Activated naive CD4-positive, alpha-beta T cell treated with anti-CD3 and anti-CD28 coated beads for 36 hours (primary cell): ENCODE measurements at regions not wholly inside any gene's neighbourhood (a gene's known extent, or its start where the extent isn't known, plus 50 kb on each side); places are given as distances from the start of the nearest gene placed in this dataset.

Experiments
- CTCF ChIA-PET: fragments of 350-600 bp; sonication (Branson Sonifier 250); formaldehyde crosslinking; loops from one replicate; lab custom pipeline; 2021; ENCODE audit warnings: antibody characterized with exemption; lab: Charles Lee
- DNase-seq: peaks from one replicate; pipeline ENCODE4 v3.0.0-alpha.2; 2020
- H3K27ac Mint-ChIP-seq: one replicate; pipeline ENCODE4 v1.8.0; 2021; ENCODE audit warnings: mild to moderate bottlenecking, mixed read lengths
- H3K27me3 Mint-ChIP-seq: one replicate; pipeline ENCODE4 v1.8.0; 2021; ENCODE audit warnings: low read depth, mixed read lengths
- H3K36me3 Mint-ChIP-seq: one replicate; pipeline ENCODE4 v1.8.0; 2021; ENCODE audit warnings: low read depth, mixed read lengths
- H3K4me1 Mint-ChIP-seq: one replicate; pipeline ENCODE4 v1.8.0; 2021; ENCODE audit warnings: low read depth, mixed read lengths
- H3K4me3 Mint-ChIP-seq: one replicate; pipeline ENCODE4 v1.8.0; 2021; ENCODE audit warnings: mild to moderate bottlenecking, moderate library complexity, mixed read lengths
- H3K9me3 Mint-ChIP-seq: one replicate; pipeline ENCODE4 v1.8.0; 2021; ENCODE audit warnings: mixed read lengths
- intact Hi-C: fragments of 100-400 bp; cut with micrococcal nuclease; formaldehyde crosslinking; loops from one replicate; pipeline ENCODE4 v1.15.1; 2023

- Mint-ChIP-seq H3K9me3 (no peaks in the 10 kb centered on the region), H3K4me3 (no peak overlapping the region), H3K36me3 (no peaks in the 10 kb centered on the region), H3K27me3 (peaks cover 2% of the 10 kb centered on the region), H3K4me1 (no peaks in the 10 kb centered on the region), H3K27ac (no peak overlapping the region)
- no peak for DNase-seq
- intact Hi-C loops = no loop called here
- CTCF ChIA-PET = interaction anchor here (0.7 to 1.2 kb wide), 2 partner anchors 13 to 235 kb away, joined by 3 read pairs; no protein-coding TSS in a partner anchor
Measured at GRCh38 chr13:36750046-36750445, 69.0 kb upstream of the RFXAP start.

GRCh38 chr13:36750461-36750860 is 68.6 kb upstream of the RFXAP start:
- CTCF ChIA-PET = interaction anchor here (1.2 kb wide), 1 partner anchor 13 kb away, joined by 3 read pairs; no protein-coding TSS in a partner anchor
- H3K27me3 Mint-ChIP-seq = peaks cover 4% of the 10 kb centered on the region
- H3K9me3 Mint-ChIP-seq = no peaks in the 10 kb centered on the region
- H3K36me3 Mint-ChIP-seq = no peaks in the 10 kb centered on the region
- no peak for DNase-seq
- no peaks in the 10 kb centered on the region for H3K4me1 Mint-ChIP-seq
- no peak overlapping the region for H3K27ac Mint-ChIP-seq
- no peak overlapping the region for H3K4me3 Mint-ChIP-seq
- intact Hi-C loops = no loop called here

- H3K4me1 Mint-ChIP-seq = no peaks in the 10 kb centered on the region
- no peak for DNase-seq
- H3K27me3 Mint-ChIP-seq = peaks cover 5% of the 10 kb centered on the region
- no peak overlapping the region for H3K27ac Mint-ChIP-seq
- H3K36me3 Mint-ChIP-seq = no peaks in the 10 kb centered on the region
- intact Hi-C loops = no loop called here
- no peaks in the 10 kb centered on the region for H3K9me3 Mint-ChIP-seq
- CTCF ChIA-PET = interaction anchor here (0.5 kb wide), 1 partner anchor 266 kb away, joined by 4 read pairs; no protein-coding TSS in a partner anchor
- H3K4me3 Mint-ChIP-seq = no peak overlapping the region
Measured at GRCh38 chr13:36750946-36751345, 68.1 kb upstream of the RFXAP start.

DNA sequence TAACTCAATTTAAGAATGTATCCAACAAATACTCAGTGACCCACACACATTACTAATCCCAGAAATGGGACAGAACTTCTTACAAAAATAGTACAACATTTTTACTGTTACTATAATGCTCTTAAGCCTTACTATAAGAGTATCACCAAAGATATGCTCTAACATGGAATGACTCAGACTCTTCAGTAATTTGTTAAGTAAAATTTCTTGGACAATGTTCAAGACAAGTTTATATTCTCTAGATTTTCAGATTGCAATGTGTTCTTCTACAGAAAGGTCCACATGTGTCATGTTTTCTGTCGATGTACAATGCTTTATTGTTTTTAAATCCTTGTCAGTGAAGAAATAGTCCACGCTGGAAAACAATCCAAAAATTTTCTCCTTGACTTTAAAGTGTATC is 66.3 kb upstream of the RFXAP start:
- Mint-ChIP-seq H3K4me3 (no peak overlapping the region), H3K36me3 (no peaks in the 10 kb centered on the region), H3K9me3 (no peaks in the 10 kb centered on the region), H3K4me1 (no peaks in the 10 kb centered on the region), H3K27ac (no peak overlapping the region), H3K27me3 (peaks cover 11% of the 10 kb centered on the region)
- intact Hi-C loops = no loop called here
- CTCF ChIA-PET = no interaction called here
- DNase-seq = no peak

DNA sequence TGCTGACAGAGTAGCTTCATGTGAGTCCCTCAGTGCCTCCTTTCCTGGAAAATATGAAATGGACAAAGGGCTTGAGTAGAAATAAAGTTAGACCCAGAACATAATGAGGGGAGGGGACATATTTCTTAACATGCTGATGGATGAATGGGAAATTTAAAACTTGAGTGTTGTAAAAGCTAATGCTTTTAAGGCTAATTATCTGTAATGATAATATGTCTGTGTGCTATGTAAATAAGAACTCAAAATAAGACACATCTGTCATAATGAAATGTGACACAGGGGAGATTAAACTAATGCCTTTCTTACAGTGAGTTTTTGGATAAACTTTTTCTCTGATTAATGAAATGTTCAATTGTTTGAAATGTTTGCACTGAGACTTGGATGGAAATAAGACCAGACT is 65.8 kb upstream of the RFXAP start:
- Mint-ChIP-seq H3K36me3 (no peaks in the 10 kb centered on the region), H3K4me3 (no peak overlapping the region), H3K9me3 (no peaks in the 10 kb centered on the region), H3K27ac (no peak overlapping the region), H3K27me3 (peaks cover 14% of the 10 kb centered on the region), H3K4me1 (no peaks in the 10 kb centered on the region)
- no peak for DNase-seq
- intact Hi-C loops = no loop called here
- CTCF ChIA-PET = no interaction called here

GRCh38 chr13:36758345-36758744 is 60.7 kb upstream of the RFXAP start:
- CTCF ChIA-PET = interaction anchor here (0.8 kb wide), 1 partner anchor 23 kb away, joined by 3 read pairs; no protein-coding TSS in a partner anchor
- Mint-ChIP-seq H3K9me3 (no peaks in the 10 kb centered on the region), H3K27me3 (peaks cover 28% of the 10 kb centered on the region), H3K4me1 (no peaks in the 10 kb centered on the region), H3K36me3 (no peaks in the 10 kb centered on the region), H3K4me3 (no peak overlapping the region), H3K27ac (no peak overlapping the region)
- DNase-seq = no peak
- intact Hi-C loops = no loop called here

GRCh38 chr13:36763126-36763722 is 55.8 kb upstream of the RFXAP start:
- no peak overlapping the region for H3K27ac Mint-ChIP-seq
- no peaks in the 10 kb centered on the region for H3K36me3 Mint-ChIP-seq
- CTCF ChIA-PET = no interaction called here
- peaks cover 9% of the 10 kb centered on the region for H3K9me3 Mint-ChIP-seq
- H3K4me1 Mint-ChIP-seq = no peaks in the 10 kb centered on the region
- no peak for DNase-seq
- intact Hi-C loops = no loop called here
- peaks cover 28% of the 10 kb centered on the region for H3K27me3 Mint-ChIP-seq
- H3K4me3 Mint-ChIP-seq = no peak overlapping the region

GRCh38 chr13:36764536-36764935 is 54.5 kb upstream of the RFXAP start:
- CTCF ChIA-PET = no interaction called here
- intact Hi-C loops = no loop called here
- Mint-ChIP-seq H3K36me3 (no peaks in the 10 kb centered on the region), H3K27me3 (peaks cover 26% of the 10 kb centered on the region), H3K27ac (no peak overlapping the region), H3K9me3 (peaks cover 9% of the 10 kb centered on the region), H3K4me3 (no peak overlapping the region), H3K4me1 (no peaks in the 10 kb centered on the region)
- no peak for DNase-seq

- Mint-ChIP-seq H3K36me3 (no peaks in the 10 kb centered on the region), H3K4me1 (no peaks in the 10 kb centered on the region), H3K9me3 (peaks cover 9% of the 10 kb centered on the region), H3K27ac (no peak overlapping the region), H3K27me3 (peaks cover 30% of the 10 kb centered on the region), H3K4me3 (no peak overlapping the region)
- DNase-seq = no peak
- CTCF ChIA-PET = no interaction called here
- intact Hi-C loops = no loop called here
Measured at GRCh38 chr13:36764957-36765356, 54.1 kb upstream of the RFXAP start.

- H3K4me1 Mint-ChIP-seq = no peaks in the 10 kb centered on the region
- H3K4me3 Mint-ChIP-seq = no peak overlapping the region
- peaks cover 31% of the 10 kb centered on the region for H3K27me3 Mint-ChIP-seq
- H3K9me3 Mint-ChIP-seq = peaks cover 9% of the 10 kb centered on the region
- no peak for DNase-seq
- no peak overlapping the region for H3K27ac Mint-ChIP-seq
- CTCF ChIA-PET = interaction anchor here (0.5 kb wide), 1 partner anchor 346 kb away, joined by 3 read pairs; no protein-coding TSS in a partner anchor
- intact Hi-C loops = no loop called here
- no peaks in the 10 kb centered on the region for H3K36me3 Mint-ChIP-seq
Measured at GRCh38 chr13:36766295-36766694, 52.7 kb upstream of the RFXAP start.

- no peaks in the 10 kb centered on the region for H3K4me1 Mint-ChIP-seq
- no peak overlapping the region for H3K4me3 Mint-ChIP-seq
- CTCF ChIA-PET = no interaction called here
- no peak overlapping the region for H3K27ac Mint-ChIP-seq
- DNase-seq = no peak
- peaks cover 28% of the 10 kb centered on the region for H3K27me3 Mint-ChIP-seq
- no peaks in the 10 kb centered on the region for H3K36me3 Mint-ChIP-seq
- intact Hi-C loops = no loop called here
- H3K9me3 Mint-ChIP-seq = peaks cover 9% of the 10 kb centered on the region
Measured at GRCh38 chr13:36767276-36767675, 51.7 kb upstream of the RFXAP start.

- Mint-ChIP-seq H3K27ac (no peak overlapping the region), H3K4me3 (no peak overlapping the region), H3K36me3 (no peaks in the 10 kb centered on the region), H3K27me3 (peaks cover 30% of the 10 kb centered on the region), H3K9me3 (peaks cover 9% of the 10 kb centered on the region), H3K4me1 (no peaks in the 10 kb centered on the region)
- CTCF ChIA-PET = no interaction called here
- intact Hi-C loops = no loop called here
- DNase-seq = no peak
Measured at GRCh38 chr13:36769126-36769525, 49.9 kb upstream of the RFXAP start.
